SK-N-DZ (cell line): ENCODE measurements at regions not wholly inside any gene's neighbourhood (a gene's known extent, or its start where the extent isn't known, plus 50 kb on each side); places are given as distances from the start of the nearest gene placed in this dataset.

ENCODE experiments used
- small RNA-seq, 2 experiments: library from RNA; depleted of rRNA; stranded (forward); fragments of <200 nt; gene quantifications; one replicate each; pipeline ENCODE3, GENCODE V24; 2014

Small RNA genes lying in the stretch of these regions (small RNA-seq; reads per million reads assigned to genes)
- gene MIR4306 (0 reads per million in 2 experiments), gene RF00402 (0 reads per million in 2 experiments)
